GM12878 (cell line): ENCODE measurements at regions not wholly inside any gene's neighbourhood (a gene's known extent, or its start where the extent isn't known, plus 50 kb on each side); places are given as distances from the start of the nearest gene placed in this dataset.

ENCODE experiments used
- ATAC-seq: fragments of 200-7000 bp; cut with Tn5 transposase; 3 replicates; pipeline ENCODE4 v1.9.1; 2020; ENCODE audit warnings: mild to moderate bottlenecking, moderate library complexity
- BruUV-seq: library from RNA; stranded (reverse); fragments of 400-500 nt; replicated peaks from 2 replicates; lab custom pipeline; 2021; lab: Mats Ljungman, UMichigan
- CTCF ChIA-PET: fragments of 300-600 bp; sonication (Branson Sonifier 250); formaldehyde crosslinking; extraction: SDS; loops from one replicate; lab custom pipeline; 2021; ENCODE audit warnings: inconsistent platforms; lab: Yijun Ruan, JAX
- POLR2A ChIA-PET: fragments of 350-600 bp; formaldehyde crosslinking; extraction: SDS; loops from one replicate; lab custom pipeline; 2021; ENCODE audit warnings: inconsistent platforms; lab: Charles Lee
- RAD21 ChIA-PET: fragments of 300-600 bp; sonication (Branson Sonifier 250); formaldehyde crosslinking; loops from one replicate; lab custom pipeline; 2023; ENCODE audit warnings: antibody characterized with exemption; ENCODE audit not compliant: unreplicated experiment; lab: Charles Lee
- SMC1A ChIA-PET: fragments of 300-600 bp; sonication (Branson Sonifier 250); formaldehyde crosslinking; loops from one replicate; lab custom pipeline; 2023; ENCODE audit not compliant: unreplicated experiment, uncharacterized antibody; lab: Charles Lee
- DNase-seq: peaks from one replicate; pipeline ENCODE4 v3.0.0-alpha.2; 2011; ENCODE audit warnings: low read depth, low spot score
- FAIRE-seq: peaks from 3 replicates; lab custom pipeline; 2011; peaks lifted over from hg19 to GRCh38; lab: Jason Lieb, UNC
- H2AFZ ChIP-seq: 2 replicates; pipeline ENCODE4 v1.6.0; 2011; ENCODE audit warnings: low read depth, low read length, control low read depth; ENCODE audit not compliant: control insufficient read depth
- H3K27ac ChIP-seq: 2 replicates; pipeline ENCODE4 v1.5.1; 2011; ENCODE audit warnings: control low read depth; ENCODE audit not compliant: control insufficient read depth, insufficient read depth
- H3K27me3 ChIP-seq, 2 experiments: replicated peaks in 1 of 2; 2 replicates each; pipeline versions ENCODE4 v1.6.0 to v1.6.1; 2011; ENCODE audit warnings: low read length in 1 of 2; ENCODE audit not compliant: control insufficient read depth in 2 of 2, insufficient read depth in 2 of 2
- H3K36me3 ChIP-seq, 2 experiments: 2 replicates each; pipeline ENCODE4 v1.5.1; 2011; ENCODE audit warnings: low read length in 1 of 2; ENCODE audit not compliant: control insufficient read depth in 2 of 2, insufficient read depth in 2 of 2
- H3K4me1 ChIP-seq: 2 replicates; pipeline ENCODE4 v1.6.1; 2011; ENCODE audit warnings: mild to moderate bottlenecking, low read length, moderate library complexity, mixed read lengths; ENCODE audit not compliant: control insufficient read depth, insufficient read depth
- H3K4me2 ChIP-seq: 2 replicates; pipeline ENCODE4 v1.6.0; 2011; ENCODE audit warnings: control low read depth; ENCODE audit not compliant: control insufficient read depth, insufficient read depth
- H3K4me3 ChIP-seq: fragments of 200-600 bp; sonication (generic); 2 replicates; pipeline ENCODE4 v1.5.1; 2016
- H3K79me2 ChIP-seq: 2 replicates; pipeline ENCODE4 v1.6.0; 2011; ENCODE audit warnings: low read length; ENCODE audit not compliant: control insufficient read depth, insufficient read depth
- H3K9ac ChIP-seq: 2 replicates; pipeline ENCODE4 v1.8.0; 2011; ENCODE audit warnings: low read length, control low read depth, mixed read lengths; ENCODE audit not compliant: control insufficient read depth, insufficient read depth
- H3K9me3 ChIP-seq: replicated peaks from 3 replicates; pipeline ENCODE4 v1.5.1; 2011; ENCODE audit warnings: mild to moderate bottlenecking, low read length; ENCODE audit not compliant: control insufficient read depth, insufficient read depth
- H4K20me1 ChIP-seq: 2 replicates; pipeline ENCODE4 v1.6.0; 2011; ENCODE audit not compliant: control insufficient read depth, insufficient read depth
- ATF7 ChIP-seq: fragments of 450-650 bp; IDR thresholded peaks from 2 replicates; pipeline ENCODE4 v1.6.1; 2016; ENCODE audit warnings: low read depth, mild to moderate bottlenecking
- CHD2 ChIP-seq: IDR thresholded peaks from 2 replicates; pipeline ENCODE4 v1.6.1; 2011; ENCODE audit warnings: low read depth, low read length, improper control_type of control experiment, borderline replicate concordance
- CREM ChIP-seq: IDR thresholded peaks from 2 replicates; pipeline ENCODE4 v1.6.1; 2014; ENCODE audit warnings: antibody characterized with exemption, low read depth
- ESRRA ChIP-seq: IDR thresholded peaks from 2 replicates; pipeline ENCODE4 v1.6.1; 2012; ENCODE audit warnings: mild to moderate bottlenecking, low read length, improper control_type of control experiment
- GABPA ChIP-seq: IDR thresholded peaks from 2 replicates; pipeline ENCODE4 v1.6.1; 2014; ENCODE audit warnings: antibody characterized with exemption, low read depth, mild to moderate bottlenecking, inconsistent platforms
- IKZF1 ChIP-seq: fragments of 450-650 bp; conservative IDR thresholded peaks from 2 replicates; pipeline ENCODE4 v1.6.1; 2017; ENCODE audit warnings: antibody characterized with exemption, mild to moderate bottlenecking
- MTA2 ChIP-seq: fragments of 450-650 bp; IDR thresholded peaks from 2 replicates; pipeline ENCODE4 v1.6.1; 2016; ENCODE audit warnings: low read depth, mild to moderate bottlenecking, moderate library complexity
- NR2C1 ChIP-seq: fragments of 450-650 bp; IDR thresholded peaks from 2 replicates; pipeline ENCODE4 v1.6.1; 2017; ENCODE audit warnings: antibody characterized with exemption, mild to moderate bottlenecking, moderate library complexity
- RB1 ChIP-seq: fragments of 450-650 bp; formaldehyde crosslinking; IDR thresholded peaks from 2 replicates; pipeline ENCODE4 v1.6.1; 2017; ENCODE audit warnings: mild to moderate bottlenecking, borderline replicate concordance
- SUZ12 ChIP-seq: fragments of 200-600 bp; sonication (generic); IDR thresholded peaks from one replicate; pipeline ENCODE4 v1.6.1; 2018; ENCODE audit warnings: antibody characterized with exemption, mild to moderate bottlenecking; ENCODE audit not compliant: unreplicated experiment
- TBL1XR1 ChIP-seq: IDR thresholded peaks from 2 replicates; pipeline ENCODE4 v1.6.1; 2012; ENCODE audit warnings: low read depth, low read length, improper control_type of control experiment
- WGBS: methylation state at CpG from one replicate; pipeline ENCODE4 v1.1.6; 2016; ENCODE audit warnings: low lambda C conversion rate; ENCODE audit not compliant: insufficient replicate concordance, insufficient coverage; ENCODE audit errors: missing lambda C conversion rate; 5-methylcytosine and 5-hydroxymethylcytosine counted together
- in situ Hi-C: fragments of 300-500 bp; cut with MboI; formaldehyde crosslinking; loops from 9 replicates; pipeline ENCODE4 v1.14.3; 2018; ENCODE audit warnings: mixed read lengths
- intact Hi-C: fragments of 100-400 bp; cut with micrococcal nuclease; formaldehyde crosslinking; loops from one replicate; pipeline ENCODE4 v1.14.2; 2022; ENCODE audit not compliant: unreplicated experiment
- TF ChIP-seq, protein P1 (sequence below): IDR thresholded peaks from 2 replicates; pipeline ENCODE4 v1.6.1; 2011; ENCODE audit warnings: mild to moderate bottlenecking, low read depth, low read length, moderate library complexity; ENCODE audit not compliant: insufficient replicate concordance
- TF ChIP-seq, protein P2 (sequence below): fragments of 450-650 bp; IDR thresholded peaks from 2 replicates; pipeline ENCODE4 v1.6.1; 2017; ENCODE audit warnings: antibody characterized with exemption, mild to moderate bottlenecking, moderate library complexity

DNA sequence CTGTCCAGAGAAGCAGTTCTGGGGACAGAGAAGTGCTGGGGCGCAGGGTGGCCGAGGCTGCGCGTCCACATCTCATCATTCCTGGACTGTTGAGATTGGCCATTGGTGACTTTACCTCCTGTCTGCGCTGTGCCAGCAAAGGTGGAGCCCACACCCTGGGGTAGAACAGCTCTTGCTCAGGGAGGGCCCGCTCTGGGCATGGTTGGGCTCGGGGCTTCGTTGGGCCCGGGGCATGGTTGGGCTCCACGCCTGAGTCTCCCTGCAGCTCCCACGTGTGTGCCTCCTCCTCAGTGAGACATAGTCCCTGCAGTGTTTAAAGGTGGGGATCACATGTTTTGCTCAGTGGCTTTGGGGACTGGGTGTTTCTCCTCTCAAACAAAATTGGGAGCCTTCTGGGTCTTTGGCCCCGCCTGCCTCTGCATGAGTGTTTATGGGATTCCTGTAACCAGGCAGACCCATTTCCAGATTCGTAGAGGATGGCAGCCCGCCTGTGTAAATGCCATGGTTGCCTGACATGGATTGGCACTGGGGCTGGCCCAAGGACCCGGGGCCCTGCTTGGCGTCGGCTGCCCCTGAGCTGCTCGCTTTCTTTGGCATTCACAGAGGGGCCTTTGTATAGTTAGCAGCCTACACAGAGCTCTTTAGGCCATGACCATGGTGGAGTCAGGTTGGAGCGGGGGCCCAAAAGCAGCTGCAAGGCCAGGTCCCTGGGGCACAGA lies 104.6 kb downstream of the TLR5 start:
- Histone ChIP-seq H3K27me3 (no peaks in the 10 kb centered on the region), H3K36me3 (no peaks in the 10 kb centered on the region), H3K27ac (no peak overlapping the region), H3K4me1 (no peaks in the 10 kb centered on the region), H2AFZ (no peak overlapping the region), H3K9ac (no peak overlapping the region), H3K9me3 (no peaks in the 10 kb centered on the region), H3K4me2 (no peak overlapping the region), H4K20me1 (no peaks in the 10 kb centered on the region), H3K4me3 (no peak overlapping the region), H3K79me2 (no peaks in the 10 kb centered on the region)
- FAIRE-seq (no peak), DNase-seq (no peak), ATAC-seq (no peak)
- intact Hi-C loops, result no loop called here
- CTCF ChIA-PET, result no interaction called here
- SMC1A ChIA-PET, result no interaction called here
- RAD21 ChIA-PET, result no interaction called here
- TF ChIP-seq, protein P1, sequence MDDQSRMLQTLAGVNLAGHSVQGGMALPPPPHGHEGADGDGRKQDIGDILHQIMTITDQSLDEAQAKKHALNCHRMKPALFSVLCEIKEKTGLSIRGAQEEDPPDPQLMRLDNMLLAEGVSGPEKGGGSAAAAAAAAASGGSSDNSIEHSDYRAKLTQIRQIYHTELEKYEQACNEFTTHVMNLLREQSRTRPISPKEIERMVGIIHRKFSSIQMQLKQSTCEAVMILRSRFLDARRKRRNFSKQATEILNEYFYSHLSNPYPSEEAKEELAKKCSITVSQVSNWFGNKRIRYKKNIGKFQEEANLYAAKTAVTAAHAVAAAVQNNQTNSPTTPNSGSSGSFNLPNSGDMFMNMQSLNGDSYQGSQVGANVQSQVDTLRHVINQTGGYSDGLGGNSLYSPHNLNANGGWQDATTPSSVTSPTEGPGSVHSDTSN, result no peak
- TF ChIP-seq CREM, result no peak
- TF ChIP-seq CHD2, result no peak
- TF ChIP-seq TBL1XR1, result no peak
- TF ChIP-seq RB1, result no peak
- POLR2A ChIA-PET, result no interaction called here
- in situ Hi-C loops, result no loop called here
- BruUV-seq, result no TSS peak
- 44% methylated on average over 19 of the region's 19 CpGs for WGBS

DNA sequence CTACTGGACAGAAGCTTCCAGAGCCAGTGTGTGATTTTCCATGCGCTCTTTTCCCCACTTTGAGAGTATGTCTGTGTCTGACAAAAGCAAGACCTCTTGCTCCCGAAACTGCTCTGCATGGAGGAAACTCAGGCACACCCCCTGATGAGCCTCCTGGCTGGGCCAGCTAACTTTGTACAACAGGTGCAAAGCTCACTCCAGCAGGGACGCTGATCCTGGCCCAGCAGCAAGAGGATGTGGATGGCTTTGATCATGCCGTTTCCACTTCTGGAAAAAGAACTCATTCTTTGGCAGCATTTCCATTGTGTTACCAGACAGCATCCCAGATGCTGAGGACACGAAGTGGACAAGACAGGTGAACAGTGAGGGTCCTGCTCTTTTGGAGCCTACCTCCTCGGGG lies 103.1 kb downstream of the TLR5 start:
- CTCF ChIA-PET, result interaction anchor here (0.6 kb wide), 2 partner anchors 35 to 81 kb away, joined by 3 to 4 read pairs; no protein-coding TSS in a partner anchor
- in situ Hi-C loops, result no loop called here
- TF ChIP-seq SUZ12 (no peak), ESRRA (no peak), NR2C1 (no peak), IKZF1 (no peak), ATF7 (no peak), CREM (no peak), MTA2 (no peak), GABPA (no peak)
- TF ChIP-seq, protein P2, sequence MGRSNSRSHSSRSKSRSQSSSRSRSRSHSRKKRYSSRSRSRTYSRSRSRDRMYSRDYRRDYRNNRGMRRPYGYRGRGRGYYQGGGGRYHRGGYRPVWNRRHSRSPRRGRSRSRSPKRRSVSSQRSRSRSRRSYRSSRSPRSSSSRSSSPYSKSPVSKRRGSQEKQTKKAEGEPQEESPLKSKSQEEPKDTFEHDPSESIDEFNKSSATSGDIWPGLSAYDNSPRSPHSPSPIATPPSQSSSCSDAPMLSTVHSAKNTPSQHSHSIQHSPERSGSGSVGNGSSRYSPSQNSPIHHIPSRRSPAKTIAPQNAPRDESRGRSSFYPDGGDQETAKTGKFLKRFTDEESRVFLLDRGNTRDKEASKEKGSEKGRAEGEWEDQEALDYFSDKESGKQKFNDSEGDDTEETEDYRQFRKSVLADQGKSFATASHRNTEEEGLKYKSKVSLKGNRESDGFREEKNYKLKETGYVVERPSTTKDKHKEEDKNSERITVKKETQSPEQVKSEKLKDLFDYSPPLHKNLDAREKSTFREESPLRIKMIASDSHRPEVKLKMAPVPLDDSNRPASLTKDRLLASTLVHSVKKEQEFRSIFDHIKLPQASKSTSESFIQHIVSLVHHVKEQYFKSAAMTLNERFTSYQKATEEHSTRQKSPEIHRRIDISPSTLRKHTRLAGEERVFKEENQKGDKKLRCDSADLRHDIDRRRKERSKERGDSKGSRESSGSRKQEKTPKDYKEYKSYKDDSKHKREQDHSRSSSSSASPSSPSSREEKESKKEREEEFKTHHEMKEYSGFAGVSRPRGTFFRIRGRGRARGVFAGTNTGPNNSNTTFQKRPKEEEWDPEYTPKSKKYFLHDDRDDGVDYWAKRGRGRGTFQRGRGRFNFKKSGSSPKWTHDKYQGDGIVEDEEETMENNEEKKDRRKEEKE, result no peak

More for the DNA sequence above, 103.1 kb downstream of the TLR5 start:
- no peaks in the 10 kb centered on the region for H3K4me1 ChIP-seq
- no peaks in the 10 kb centered on the region for H3K36me3 ChIP-seq
- H4K20me1 ChIP-seq, result no peaks in the 10 kb centered on the region
- H3K27me3 ChIP-seq, result no peaks in the 10 kb centered on the region
- BruUV-seq, result no TSS peak
- no peak overlapping the region for H3K27ac ChIP-seq
- H3K4me3 ChIP-seq, result no peak overlapping the region
- ChIA-PET SMC1A (no interaction called here), POLR2A (no interaction called here), RAD21 (no interaction called here)
- FAIRE-seq (no peak), ATAC-seq (no peak), DNase-seq (no peak)
- H3K79me2 ChIP-seq, result no peaks in the 10 kb centered on the region
- 25% methylated on average over 6 of the region's 6 CpGs for WGBS
- no peak overlapping the region for H3K9ac ChIP-seq
- no peaks in the 10 kb centered on the region for H3K9me3 ChIP-seq
- intact Hi-C loops, result no loop called here
- no peak overlapping the region for H3K4me2 ChIP-seq
- no peak overlapping the region for H2AFZ ChIP-seq
